ENCODE measurements at regions not wholly inside any gene's neighbourhood (a gene's known extent, or its start where the extent isn't known, plus 50 kb on each side); places are given as distances from the start of the nearest gene placed in this dataset.
"Not testable (repeated sequence)": the region's sequence is repeated elsewhere in the genome, so short reads cannot be mapped to it uniquely, and the experiment has no call there.

GRCh38 chr4:27360790-27361267, 500.2 kb downstream of the STIM2 start:
- no peak for DNase-seq (ENCODE audit: low spot score)

GRCh38 chr4:27364509-27364908, 503.9 kb downstream of the STIM2 start:
- DNase-seq (ENCODE audit: low spot score) = no peak

- no peak for DNase-seq (ENCODE audit: low spot score)
Observed at GRCh38 chr4:27366104-27366823, 505.6 kb downstream of the STIM2 start.

- DNase-seq (ENCODE audit: low spot score) = no peak
Observed at GRCh38 chr4:27368781-27369180, 508.1 kb downstream of the STIM2 start.

GRCh38 chr4:27381815-27382214, 521.2 kb downstream of the STIM2 start:
- DNase-seq (ENCODE audit: low spot score) = no peak

- no peak for DNase-seq (ENCODE audit: low spot score)
Observed at GRCh38 chr4:27387711-27388110, 527.1 kb downstream of the STIM2 start.

- no peak for DNase-seq (ENCODE audit: low spot score)
Observed at GRCh38 chr4:27397886-27398285, 537.2 kb downstream of the STIM2 start.

GRCh38 chr4:27398631-27399310, 538.1 kb downstream of the STIM2 start:
- DNase-seq (ENCODE audit: low spot score) = no peak

GRCh38 chr4:27407616-27408015, 547.0 kb downstream of the STIM2 start:
- DNase-seq (ENCODE audit: low spot score) = no peak

- DNase-seq (ENCODE audit: low spot score) = peak; percentile 44
Observed at GRCh38 chr4:27412613-27413012, 552.0 kb downstream of the STIM2 start.

GRCh38 chr4:27414887-27415731, 554.5 kb downstream of the STIM2 start:
- no peak for DNase-seq (ENCODE audit: low spot score)

- DNase-seq (ENCODE audit: low spot score) = no peak
Observed at GRCh38 chr4:27428661-27429060, 568.0 kb downstream of the STIM2 start.

- peak; percentile 29 for DNase-seq (ENCODE audit: low spot score)
Observed at GRCh38 chr4:27429364-27429871, 568.8 kb downstream of the STIM2 start.

- DNase-seq (ENCODE audit: low spot score) = no peak
Observed at GRCh38 chr4:27442146-27442545, 581.5 kb downstream of the STIM2 start.

- DNase-seq (ENCODE audit: low spot score) = not testable (repeated sequence)
Observed at GRCh38 chr4:27442661-27443060, 582.0 kb downstream of the STIM2 start.

- DNase-seq (ENCODE audit: low spot score) = no peak
Observed at GRCh38 chr4:27463816-27464215, 603.2 kb downstream of the STIM2 start.

GRCh38 chr4:27467351-27467750, 606.7 kb downstream of the STIM2 start:
- no peak for DNase-seq (ENCODE audit: low spot score)

- DNase-seq (ENCODE audit: low spot score) = no peak
Observed at GRCh38 chr4:27472364-27472763, 611.7 kb downstream of the STIM2 start.

GRCh38 chr4:27474691-27475090, 614.0 kb downstream of the STIM2 start:
- DNase-seq (ENCODE audit: low spot score) = no peak

- no peak for DNase-seq (ENCODE audit: low spot score)
Observed at GRCh38 chr4:27484216-27484615, 623.6 kb downstream of the STIM2 start.

GRCh38 chr4:27490315-27490714, 629.7 kb downstream of the STIM2 start:
- DNase-seq (ENCODE audit: low spot score) = no peak

- no peak for DNase-seq (ENCODE audit: low spot score)
Observed at GRCh38 chr4:27490766-27491165, 630.1 kb downstream of the STIM2 start.
